GM19455 (cell line): ENCODE measurements at regions not wholly inside any gene's neighbourhood (a gene's known extent, or its start where the extent isn't known, plus 50 kb on each side); places are given as distances from the start of the nearest gene placed in this dataset.
"Not testable (repeated sequence)": the region's sequence is repeated elsewhere in the genome, so short reads cannot be mapped to it uniquely, and the experiment has no call there.

Source experiments
- ATAC-seq: cut with Tn5 transposase; IDR thresholded peaks from one replicate; pipeline ENCODE4 v1.9.1; 2021; ENCODE audit not compliant: unreplicated experiment

DNA sequence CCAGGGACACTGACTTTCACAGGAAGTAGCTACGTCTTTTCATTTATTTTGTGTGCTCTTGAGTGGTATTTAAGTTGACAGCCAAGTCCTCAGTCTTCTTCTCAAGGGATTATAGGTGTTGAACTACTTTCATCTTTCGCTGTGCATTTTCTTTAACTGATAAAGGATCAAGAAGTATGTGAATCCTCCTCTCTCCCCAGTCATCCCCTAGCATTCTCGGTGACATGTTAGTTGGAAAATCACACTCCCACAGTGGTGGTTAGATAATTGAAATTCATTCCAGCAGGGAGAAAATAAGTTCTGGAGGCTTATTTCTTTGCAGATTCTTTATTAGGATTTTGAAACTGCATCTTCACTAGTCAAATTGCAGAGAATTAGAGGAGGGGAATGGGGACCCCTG, 569.4 kb downstream of the MEI4 start:
- ATAC-seq, result no peak

- no peak for ATAC-seq
Observed at GRCh38 chr6:78231002-78231401, 578.2 kb downstream of the MEI4 start.

GRCh38 chr6:78243519-78243918, 590.7 kb downstream of the MEI4 start:
- ATAC-seq, result no peak

- no peak for ATAC-seq
Observed at GRCh38 chr6:78251931-78252330, 599.1 kb downstream of the MEI4 start.

DNA sequence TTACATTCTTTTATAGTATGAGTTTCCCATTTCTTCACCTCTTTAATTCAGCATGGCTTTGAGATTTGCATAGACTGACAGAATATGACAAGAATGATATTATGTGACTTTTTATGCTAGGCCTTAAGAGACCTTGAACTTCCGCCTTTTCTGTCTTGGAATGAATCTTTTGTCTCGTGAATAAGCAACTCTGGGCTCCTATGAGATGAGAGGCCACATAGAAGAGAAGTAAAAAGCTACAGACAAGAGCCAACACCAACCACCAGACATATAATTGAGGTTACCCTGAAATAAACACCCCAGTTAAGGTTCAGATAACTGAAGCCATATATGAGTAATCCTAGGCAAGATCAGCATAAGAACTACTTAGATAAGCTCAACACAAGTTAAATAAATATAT, 600.8 kb downstream of the MEI4 start:
- no peak for ATAC-seq

- ATAC-seq, result no peak
Observed at GRCh38 chr6:78259935-78260334, 607.1 kb downstream of the MEI4 start.

GRCh38 chr6:78260427-78260826, 606.9 kb upstream of the IRAK1BP1 start:
- not testable (repeated sequence) for ATAC-seq

- ATAC-seq, result no peak
Observed at GRCh38 chr6:78268591-78269452, 598.5 kb upstream of the IRAK1BP1 start.

- no peak for ATAC-seq
Observed at GRCh38 chr6:78300885-78301284, 566.5 kb upstream of the IRAK1BP1 start.

- ATAC-seq, result no peak
Observed at GRCh38 chr6:78302411-78302810, 564.9 kb upstream of the IRAK1BP1 start.

DNA sequence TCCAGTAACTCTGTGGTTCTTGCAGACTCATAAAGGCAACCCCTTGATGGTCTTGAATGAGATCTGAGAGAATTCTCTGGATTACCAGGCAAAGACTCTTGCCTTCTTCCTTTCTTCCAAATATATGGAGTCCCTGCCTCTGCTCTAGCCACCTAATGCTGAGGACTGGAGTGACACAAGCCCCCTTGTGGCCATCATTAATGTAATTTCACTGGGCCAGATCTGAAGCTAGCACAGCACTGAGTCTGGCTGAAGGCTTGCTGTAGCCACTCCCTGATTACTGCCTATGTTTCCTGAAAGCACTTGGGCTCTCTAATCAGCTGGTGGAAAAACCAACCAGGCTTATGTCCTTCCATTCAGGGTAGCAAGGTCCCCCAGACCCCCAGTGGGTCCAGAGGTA, 559.3 kb upstream of the IRAK1BP1 start:
- no peak for ATAC-seq

GRCh38 chr6:78322068-78322845, 545.1 kb upstream of the IRAK1BP1 start:
- ATAC-seq, result no peak

GRCh38 chr6:78324213-78324612, 543.1 kb upstream of the IRAK1BP1 start:
- ATAC-seq, result no peak

- no peak for ATAC-seq
Observed at GRCh38 chr6:78340755-78341154, 526.6 kb upstream of the IRAK1BP1 start.

GRCh38 chr6:78345882-78346281, 521.5 kb upstream of the IRAK1BP1 start:
- ATAC-seq, result no peak

DNA sequence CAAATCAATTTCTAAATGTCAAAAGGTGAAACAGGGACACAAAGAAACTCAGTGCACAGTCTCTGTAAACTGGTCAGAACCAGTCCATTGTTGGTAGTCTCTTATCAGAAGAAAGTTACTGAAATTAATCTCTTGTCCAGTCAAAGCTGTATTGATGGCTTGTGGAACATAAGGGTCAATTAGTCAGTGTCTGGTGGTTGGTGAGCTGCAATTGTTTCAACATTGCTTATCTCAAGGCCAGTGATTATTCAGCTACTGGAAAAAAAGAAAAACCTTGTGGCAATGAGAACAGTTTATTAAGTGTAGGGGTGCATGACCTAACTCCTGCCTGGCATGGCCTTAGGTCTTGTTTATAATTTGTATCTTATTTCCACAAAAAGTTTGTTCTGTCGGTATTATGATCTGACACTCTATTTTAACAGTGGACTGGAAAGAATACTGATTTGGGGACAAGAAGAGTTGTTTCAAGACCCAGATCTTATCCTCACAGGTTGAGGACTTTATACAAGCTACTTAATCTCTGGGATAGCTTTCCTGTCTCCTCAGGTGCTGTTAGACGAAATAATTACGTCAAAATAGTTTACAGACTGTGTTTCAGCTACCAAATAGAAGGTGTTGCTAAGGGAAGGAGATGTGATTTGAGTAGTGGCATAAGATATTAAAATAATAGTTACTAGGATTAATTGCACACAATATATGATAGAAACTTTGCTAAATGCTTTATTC, 520.0 kb upstream of the IRAK1BP1 start:
- no peak for ATAC-seq

DNA sequence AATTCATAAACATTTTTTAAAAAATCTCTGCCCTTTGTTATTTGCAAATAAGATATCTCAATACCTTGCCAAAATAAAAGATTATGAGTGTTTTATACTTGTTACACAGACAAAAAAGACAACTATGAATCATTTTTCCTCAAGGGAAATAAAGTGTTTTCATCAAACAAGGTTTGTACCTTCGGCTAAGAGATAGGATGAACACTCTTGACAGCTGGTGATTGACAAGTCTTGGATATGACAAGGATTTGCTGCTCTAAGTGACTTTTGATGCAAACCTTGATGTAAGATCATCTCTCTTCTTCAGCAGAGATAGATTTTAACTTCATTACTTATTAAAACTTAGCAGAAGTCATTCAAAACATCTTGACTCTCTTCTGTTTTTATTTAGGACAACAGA, 514.3 kb upstream of the IRAK1BP1 start:
- no peak for ATAC-seq

- ATAC-seq, result no peak
Observed at GRCh38 chr6:78363688-78364087, 503.7 kb upstream of the IRAK1BP1 start.

GRCh38 chr6:78365473-78365872, 501.9 kb upstream of the IRAK1BP1 start:
- ATAC-seq, result no peak

GRCh38 chr6:78377056-78377455, 490.3 kb upstream of the IRAK1BP1 start:
- no peak for ATAC-seq

- no peak for ATAC-seq
Observed at GRCh38 chr6:78379982-78380381, 487.4 kb upstream of the IRAK1BP1 start.

DNA sequence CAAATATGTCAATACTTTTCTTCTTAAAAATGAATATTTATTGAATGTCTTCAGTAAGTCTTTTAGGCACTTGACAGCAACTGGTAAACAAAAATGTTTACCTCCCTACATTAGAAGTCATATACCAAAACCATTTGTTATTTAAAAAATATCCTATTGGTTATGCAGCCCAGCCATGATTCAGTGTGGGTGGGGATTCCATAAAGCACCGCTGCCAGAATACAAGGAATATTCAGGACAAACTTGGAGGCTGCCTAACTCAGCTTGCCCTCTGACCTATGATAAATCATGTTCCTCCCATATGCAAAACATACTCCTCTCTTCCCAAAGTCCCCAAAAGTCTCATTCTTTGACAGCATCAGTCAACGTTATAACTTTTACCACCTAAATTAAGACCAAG, 486.8 kb upstream of the IRAK1BP1 start:
- ATAC-seq, result no peak
